Muscle of arm (tissue), 1 donor: ENCODE measurements at regions not wholly inside any gene's neighbourhood (a gene's known extent, or its start where the extent isn't known, plus 50 kb on each side); places are given as distances from the start of the nearest gene placed in this dataset.
"Not testable (repeated sequence)": the region's sequence is repeated elsewhere in the genome, so short reads cannot be mapped to it uniquely, and the experiment has no call there.

Experiments
- DNase-seq: peaks from one replicate; pipeline ENCODE4 v3.0.0-alpha.2; 2013

DNA sequence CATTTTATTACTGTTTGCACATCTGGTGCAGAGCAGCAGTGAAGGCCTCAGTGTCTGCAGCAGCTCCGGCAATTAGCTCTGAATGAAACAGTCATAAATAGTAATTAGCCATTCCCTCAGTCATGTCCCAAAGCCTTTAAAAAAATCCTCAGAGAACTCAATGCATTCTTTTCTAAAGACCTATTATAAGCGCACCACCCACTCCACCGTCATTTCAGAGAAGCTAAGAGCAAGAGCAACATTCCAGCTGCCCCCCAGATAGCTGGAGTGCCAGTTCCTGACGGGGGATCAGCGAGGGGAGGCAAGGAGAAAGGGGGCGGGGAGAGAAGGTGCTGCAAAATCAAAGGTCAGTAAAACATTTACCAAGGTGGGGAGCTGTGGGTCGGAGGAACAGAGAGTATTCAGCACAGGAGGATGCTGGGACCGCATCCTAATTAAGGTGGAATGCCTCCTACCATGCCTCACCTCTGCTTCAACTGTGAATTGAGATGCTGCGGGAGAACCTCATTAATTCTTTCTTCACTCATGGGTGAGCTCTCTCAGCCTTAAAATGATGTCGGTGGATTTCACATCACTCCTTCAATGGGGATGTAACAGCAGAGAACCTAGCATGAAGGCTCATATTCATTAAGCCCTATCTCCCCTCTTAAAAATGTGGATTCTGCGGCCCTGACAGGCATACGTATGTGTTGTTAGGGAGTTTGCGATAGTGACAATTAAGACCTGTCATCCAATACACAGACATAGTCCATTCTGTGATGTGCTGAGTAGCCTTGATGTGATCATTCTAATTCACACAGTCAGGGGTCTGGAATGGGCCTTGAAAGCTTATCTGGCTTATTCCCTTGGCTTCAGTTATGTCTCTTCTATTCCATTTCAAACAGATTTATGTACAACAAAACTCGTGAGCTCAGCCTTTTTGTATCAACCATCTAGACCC, 469.5 kb upstream of the NRSN1 start:
- no peak for DNase-seq

DNA sequence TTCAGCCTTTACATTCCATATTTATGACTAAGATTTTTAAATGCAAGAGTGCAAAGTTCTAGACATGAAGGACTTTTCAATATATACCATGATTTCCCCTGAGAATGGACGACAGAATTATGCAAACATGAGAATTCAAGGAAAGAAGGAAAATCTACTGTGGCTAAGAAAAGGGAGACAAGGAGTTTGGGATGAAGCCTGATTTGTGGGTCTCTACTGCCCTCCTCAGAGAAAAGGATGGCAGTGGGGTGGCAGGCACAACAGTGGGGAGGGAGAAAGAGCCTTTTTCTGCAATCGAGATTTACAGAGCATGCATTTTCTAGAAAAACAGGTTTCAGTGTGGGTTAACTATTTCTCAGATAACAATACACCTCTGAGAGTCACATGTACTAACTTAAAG, 466.9 kb upstream of the NRSN1 start:
- DNase-seq, result peak; percentile 32

DNA sequence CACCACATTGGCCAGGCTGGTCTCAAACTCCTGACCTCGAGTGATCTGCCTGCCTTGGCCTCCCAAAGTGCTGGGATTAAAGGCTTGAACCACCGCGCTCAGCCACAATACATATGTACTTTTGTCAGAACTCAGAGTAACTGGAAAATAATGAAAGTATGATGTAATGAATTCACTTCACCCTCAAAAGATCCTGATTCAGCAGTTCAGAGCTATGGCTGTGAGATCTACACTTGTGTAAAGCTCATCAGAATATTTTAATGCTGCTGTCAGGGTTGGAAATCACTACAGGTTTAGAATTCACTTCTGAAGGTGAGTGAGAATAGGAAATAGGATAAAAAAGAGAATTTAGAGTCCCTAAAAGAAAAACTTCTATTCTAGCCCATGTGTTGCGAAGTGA, 464.5 kb upstream of the NRSN1 start:
- DNase-seq, result no peak

DNA sequence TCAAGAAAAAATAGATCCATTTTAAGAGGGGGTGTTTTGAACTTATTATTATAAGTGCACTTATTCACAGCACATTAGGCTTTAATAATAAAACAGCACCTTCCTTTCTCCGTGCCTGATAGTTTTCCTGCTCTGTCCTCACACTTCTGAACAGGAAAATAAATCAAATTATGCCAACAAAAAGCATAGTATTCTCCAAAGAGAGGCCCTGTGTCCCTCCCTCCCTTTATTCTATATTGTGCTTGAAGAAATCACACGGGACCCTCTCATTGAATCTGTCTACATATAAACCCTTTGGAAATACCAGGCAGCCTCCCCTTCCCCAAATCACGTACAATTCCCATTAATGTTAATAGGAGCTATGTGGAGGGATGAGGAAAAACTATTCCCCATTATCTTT, 462.9 kb upstream of the NRSN1 start:
- DNase-seq, result no peak

DNA sequence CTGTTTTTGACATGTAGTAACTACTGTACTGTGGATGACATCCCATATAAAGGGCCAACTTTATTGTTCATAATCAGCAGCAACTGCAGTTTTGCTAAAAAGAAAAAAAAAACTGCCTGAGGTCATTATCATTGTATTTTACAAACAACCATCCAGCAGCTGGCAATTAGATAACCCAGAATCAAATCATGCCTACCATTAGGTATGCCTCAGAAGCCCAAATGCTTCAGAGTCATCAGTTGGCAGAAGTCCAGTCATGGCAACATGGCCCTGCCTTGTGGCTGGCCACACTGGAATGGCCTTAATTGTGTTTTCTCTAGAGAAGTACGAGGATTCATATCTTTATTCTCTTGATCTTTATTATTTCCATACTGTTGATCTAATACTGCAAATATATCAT, 462.4 kb upstream of the NRSN1 start:
- no peak for DNase-seq

DNA sequence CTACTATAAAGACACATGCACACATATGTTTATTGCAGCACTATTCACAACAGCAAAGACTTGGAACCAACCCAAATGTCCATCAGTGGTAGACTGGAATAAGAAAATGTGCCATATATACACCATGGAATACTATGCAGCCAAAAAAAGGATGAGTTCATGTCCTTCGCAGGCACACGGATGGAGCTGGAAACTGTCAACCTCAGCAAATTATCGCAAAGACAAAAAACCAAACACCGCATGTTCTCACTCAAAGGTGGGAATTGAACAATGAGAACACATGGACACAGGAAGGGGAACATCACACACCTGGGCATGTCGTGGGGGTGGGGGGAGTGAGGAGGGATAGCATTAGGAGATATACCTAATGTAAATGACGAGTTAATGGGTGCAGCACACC, 460.1 kb upstream of the NRSN1 start:
- DNase-seq, result not testable (repeated sequence)

DNA sequence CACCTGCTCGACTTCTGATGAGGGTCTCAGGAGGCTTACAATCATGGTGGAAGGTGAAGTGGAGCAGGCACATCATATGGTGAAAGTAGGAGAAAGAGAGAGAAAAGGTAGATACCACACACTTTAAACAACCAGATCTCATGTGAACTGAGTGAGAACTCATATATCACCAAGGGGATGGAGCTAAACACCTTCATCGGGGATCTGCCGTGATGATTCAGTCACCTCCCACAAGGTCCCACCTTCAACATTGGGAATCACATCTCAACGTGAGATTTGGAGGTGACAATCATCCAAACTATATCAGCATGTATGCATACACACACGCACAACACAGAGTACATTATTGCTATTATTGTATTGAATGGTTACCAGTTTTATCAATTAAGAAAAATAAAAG, 453.3 kb upstream of the NRSN1 start:
- DNase-seq, result no peak

DNA sequence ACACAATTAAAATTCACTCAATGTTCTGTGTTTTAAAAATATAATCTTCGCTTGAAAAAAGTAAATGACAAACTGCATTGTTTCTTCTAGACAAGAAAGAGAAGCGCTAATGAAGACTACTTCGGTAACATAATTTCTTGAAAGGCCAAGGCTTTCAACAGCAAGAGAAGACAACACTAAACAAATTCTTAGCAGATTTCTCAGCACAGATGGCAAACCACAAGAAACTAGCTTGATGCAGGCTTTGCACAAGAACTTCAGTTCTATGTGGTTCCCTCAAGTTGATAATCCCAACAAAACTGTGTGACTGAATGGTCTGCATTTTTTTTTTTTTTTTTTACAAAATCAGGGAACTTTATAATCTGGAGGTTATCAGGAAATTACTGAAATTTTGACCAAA, 447.4 kb upstream of the NRSN1 start:
- DNase-seq, result no peak

DNA sequence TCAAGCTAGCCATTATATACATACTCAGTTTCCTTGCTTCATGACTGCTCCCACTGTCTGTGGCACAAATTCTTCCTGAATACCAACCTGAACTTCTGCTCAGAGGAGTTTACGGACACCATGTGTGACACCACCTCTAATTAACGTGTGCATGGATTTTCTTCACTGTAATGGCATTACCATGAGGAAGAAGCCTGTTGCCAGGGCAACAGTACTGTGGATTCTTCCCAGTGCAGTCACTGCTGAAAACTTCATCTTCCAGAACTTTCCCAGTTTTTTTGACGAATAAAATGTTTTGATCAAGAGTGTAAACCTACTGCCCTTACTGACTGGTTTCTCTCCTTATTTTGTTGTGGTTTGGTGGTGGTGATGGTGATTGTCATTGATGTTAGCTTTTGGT, 444.3 kb upstream of the NRSN1 start:
- no peak for DNase-seq

DNA sequence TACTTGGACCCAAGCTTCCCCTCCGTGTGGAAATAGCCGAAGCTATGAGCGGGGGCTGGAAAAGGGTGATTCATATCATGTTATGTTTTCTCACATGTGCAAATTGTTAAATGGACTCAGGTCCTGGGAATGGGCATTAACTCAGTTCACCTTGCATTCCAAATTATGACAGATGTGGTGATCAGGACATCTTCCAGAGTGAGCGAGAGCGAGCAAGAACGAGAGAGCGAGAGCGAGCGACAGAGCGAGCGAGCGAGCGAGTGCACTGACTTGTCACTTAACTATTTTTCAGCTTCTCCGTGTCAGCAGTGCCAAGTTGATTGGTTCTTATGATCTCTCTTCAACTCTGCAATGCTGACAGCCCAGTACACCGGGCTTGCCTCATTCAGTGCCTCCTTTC, 437.4 kb upstream of the NRSN1 start:
- no peak for DNase-seq

DNA sequence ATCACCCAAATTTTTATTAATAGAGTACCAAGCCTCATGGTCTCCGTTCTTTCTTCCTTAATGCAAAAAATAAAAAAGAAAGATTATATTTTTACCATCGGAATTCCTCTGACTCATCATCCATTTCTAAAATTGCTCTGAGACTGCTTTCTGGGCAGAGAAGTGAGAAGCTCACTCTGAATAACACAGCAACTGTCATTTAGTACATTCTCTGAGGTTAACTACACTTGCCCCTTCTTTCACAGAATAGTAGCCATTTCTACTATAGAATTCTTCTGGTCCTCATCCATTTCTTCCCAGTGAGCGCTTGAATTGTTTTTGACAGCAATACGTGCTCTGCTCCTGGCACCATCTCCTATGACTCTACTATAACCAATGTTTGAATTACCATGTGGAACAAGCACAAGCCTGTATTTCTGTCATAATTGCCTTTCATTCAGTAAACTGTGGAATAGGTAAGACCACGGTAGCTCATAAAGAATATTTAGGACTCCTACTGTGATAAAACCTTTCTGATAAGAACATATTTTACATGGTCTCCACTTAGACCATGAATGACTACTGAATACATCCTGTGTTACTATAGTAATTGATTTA, 435.5 kb upstream of the NRSN1 start:
- DNase-seq, result no peak

DNA sequence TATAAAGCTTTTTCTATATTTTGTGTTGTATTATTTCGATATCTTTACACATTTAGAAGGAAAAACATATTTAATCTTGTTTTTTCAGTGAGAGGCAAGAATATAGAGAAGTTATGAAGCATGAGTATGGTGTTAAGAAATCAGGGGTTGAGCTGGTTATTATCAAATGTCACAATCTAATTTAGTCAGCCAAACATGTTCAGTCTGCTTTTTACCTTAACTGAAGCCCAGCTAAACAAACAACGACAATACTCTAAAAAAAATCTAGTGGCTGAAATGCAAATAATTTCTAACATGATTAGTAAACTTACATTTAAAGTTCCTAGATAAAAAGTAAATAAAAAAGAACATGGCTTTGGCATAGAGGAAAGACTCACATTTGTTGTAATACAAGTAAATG, 433.8 kb upstream of the NRSN1 start:
- no peak for DNase-seq

DNA sequence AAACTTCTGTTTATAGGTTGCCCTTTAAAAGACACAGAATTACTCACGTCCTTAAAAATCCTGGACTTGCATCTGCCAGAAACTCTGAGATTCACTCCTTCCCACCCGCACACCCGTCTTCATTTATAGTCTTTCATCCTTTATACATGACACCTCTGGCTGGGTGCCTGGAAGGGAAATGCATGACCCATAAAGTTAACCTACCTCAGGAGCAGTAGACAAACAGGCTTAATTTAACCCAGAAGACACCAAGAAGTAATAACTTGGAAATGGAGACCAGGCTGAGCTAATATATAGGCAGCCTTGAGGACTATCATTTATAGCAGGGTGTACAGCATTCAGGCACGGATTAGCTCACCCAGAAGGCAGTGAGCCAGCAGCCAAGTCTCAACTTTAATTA, 429.0 kb upstream of the NRSN1 start:
- peak; percentile 32 for DNase-seq

DNA sequence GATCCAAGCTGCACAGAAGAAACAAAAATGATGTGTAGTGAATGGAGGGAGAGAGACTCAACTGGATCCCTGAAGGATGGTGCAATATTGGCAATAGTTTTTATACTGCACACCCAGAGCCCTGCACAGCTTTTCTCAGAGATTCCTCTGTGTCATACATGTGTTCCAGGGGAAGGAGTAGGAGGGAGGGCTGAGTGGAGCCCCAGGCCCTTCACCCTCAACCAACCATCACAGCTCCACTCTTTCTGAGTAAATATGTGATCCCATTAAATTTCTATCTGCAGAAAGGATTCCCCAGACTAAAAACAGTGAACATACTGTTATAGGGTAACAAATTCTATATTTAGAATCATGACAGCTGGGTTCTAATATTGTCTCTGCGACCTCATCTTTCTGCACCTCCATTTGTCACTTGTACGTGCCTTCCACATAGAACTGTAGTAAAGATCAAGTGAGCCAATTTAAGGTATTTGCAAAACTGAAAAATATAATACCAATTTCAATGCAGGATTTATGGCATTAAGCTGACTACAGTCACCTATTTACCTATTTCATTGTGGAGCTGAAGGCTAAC, 421.4 kb upstream of the NRSN1 start:
- DNase-seq, result no peak

DNA sequence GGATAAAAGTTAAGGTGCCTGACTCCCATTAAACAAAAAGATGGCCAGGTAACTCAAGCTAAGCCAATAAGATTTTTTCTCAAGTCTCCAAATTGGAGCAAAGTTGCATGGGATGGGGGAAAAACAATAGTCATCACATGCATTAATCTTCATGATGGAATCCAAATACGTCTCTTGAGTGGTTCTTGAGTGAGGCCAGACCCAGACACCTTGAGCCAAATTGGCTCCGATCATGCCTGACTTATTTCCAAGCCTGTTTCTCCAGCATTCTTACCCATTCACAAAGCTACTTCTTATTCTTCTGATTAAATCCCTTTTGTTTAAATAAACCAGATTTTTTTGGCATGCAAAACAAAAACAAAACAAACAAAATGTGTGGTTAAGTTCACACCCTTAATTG, 420.3 kb upstream of the NRSN1 start:
- peak; percentile 22 for DNase-seq

DNA sequence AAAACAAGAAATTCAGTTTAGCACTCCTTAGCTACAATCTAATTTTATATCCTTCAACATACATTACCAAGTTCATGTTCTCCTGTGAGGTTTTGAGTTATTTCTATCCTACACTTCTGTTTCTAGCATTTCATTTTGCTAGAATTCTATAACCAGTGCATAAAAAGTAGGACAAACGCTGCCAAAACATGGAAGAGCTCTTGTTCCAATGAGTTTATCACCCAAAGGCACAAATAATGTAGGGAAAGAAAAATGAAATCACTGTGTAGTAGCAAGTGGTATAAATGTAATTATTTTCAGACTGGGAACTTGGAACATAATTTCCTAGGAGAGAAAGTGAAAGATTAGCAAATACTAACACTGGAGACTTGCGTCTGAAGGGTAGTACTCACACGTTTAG, 413.3 kb upstream of the NRSN1 start:
- DNase-seq, result no peak

DNA sequence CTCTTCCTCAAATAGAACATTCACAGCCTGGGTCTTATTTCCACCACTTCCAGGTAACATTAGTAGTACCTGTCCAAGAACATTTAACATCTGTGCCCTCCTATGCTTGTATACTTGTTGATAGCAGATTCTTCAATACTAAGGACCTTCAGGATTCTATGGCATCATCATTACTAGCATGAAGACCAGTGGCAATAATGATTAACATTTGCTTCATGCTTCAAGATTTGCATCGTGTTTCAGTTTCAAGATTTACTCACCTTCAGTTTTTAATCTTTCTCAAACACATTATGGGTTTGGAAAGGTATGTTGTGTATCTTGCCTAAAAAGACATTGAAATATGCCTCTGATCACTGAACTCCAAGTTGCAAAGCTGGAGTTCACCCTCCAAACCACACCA, 412.8 kb upstream of the NRSN1 start:
- no peak for DNase-seq

DNA sequence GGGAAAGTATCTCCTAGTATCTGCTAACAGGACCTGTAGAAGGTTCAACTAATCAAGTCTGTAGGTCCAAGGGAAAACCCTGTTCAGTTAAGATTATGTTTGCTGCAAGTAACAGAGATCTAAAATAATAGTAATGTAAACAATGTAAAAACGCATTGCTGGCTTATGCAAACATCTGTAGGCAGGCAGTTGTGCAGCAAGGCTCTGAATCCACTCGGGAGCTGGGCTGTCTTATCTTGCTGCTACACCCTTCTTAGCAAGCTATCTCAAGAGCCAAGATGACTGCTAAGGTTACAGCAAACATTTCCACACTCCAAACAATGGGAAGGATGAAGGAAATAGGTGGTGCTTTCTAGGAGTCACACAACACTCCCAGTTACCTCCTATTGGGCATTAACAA, 397.3 kb upstream of the NRSN1 start:
- no peak for DNase-seq

DNA sequence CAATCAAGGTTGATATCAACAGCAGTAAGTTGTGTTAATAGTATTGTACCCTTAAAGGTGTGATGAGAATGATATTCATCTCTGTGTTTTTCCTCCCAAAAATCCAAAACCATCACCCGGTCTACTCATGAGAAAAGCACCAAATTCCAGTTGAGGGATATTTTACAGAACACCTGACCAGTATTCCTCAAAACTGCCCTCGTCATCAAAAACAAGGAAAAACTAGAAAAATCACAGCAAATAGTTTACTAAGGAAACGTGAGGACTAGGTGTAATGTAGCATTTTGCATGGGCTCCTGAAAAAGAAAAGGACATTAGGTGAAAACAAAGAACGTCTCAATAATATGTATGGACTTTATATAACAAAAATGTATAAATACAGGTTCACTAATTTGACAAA, 394.4 kb upstream of the NRSN1 start:
- no peak for DNase-seq

DNA sequence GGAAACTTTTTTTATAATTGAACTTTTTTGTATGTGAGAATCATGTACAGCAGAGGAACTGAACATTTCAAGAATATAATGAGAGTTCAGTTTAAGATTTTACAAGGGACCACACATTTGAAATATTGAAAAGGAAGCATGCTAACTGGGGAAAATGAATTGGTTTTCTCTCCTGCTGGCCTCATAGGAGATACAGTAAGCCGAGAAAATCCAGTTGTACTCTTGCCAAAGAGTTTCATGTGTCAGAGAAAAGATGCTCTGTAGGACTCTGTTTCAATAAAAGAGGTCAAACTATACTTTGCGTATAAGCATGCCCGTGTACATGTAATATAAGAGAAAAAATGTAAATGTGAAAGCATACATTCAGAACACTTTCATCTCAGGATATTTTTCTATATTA, 393.5 kb upstream of the NRSN1 start:
- DNase-seq, result no peak

DNA sequence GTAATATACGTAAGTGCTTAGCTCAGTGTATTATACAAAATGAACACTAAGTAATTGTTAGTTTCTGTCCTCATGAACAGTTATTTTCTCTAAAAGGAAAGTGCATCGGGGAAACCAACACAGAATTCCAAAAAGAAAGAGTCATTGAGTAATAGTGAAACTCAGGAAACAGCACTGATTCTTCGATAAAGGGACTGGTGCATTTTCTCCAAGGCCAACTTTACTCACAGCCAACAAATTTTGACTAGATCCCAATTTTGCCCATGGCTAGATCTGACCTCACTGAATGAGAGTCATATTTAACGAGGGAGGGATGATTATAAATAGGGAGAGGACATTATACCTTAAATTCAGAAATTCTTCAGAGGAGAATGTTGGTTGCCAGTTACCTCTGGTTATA, 390.9 kb upstream of the NRSN1 start:
- no peak for DNase-seq

DNA sequence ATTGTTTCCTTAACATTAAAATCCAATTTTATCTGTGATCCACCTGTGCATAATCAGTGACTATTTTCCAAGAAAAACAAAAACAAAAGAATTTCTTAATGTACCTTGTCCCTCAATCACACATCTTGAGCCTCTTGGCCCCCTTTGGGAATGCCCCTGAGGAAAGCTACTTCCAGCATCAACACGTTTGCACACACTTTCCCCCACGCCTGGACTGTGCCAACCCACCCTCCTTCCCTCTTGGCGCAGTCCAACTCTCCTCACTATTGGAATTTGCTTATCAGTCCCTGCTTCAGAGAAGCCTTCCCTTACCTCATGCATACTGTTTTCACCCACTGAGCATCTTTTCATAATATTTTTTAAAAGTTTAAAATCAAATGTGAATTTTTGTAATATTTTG, 389.4 kb upstream of the NRSN1 start:
- no peak for DNase-seq

DNA sequence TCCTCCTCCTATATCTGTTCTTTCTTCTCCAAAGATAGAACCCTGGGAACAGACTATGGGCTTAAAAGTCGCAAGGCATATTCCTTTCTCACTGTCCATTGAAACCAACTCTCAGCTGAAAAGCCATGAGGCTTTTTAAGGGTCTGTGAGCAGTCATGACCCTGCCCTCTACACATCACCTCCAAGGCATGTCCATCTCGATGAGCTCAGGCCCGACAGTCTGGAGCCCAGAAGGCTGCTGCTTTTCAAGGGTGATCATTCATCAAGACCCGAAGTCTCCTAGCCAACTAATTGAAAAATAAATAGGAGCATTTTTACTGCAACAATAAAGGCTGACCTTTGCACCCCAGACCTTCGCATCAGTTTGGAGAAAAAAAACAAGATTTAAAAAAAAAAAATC, 378.8 kb upstream of the NRSN1 start:
- DNase-seq, result no peak
